Stimulated activated CD4-positive, alpha-beta T cell treated with anti-CD3 and anti-CD28 coated beads, Interleukin-12 subunit alpha, Interleukin-12 subunit beta, amount 100 ng/mL, for 4 hours (primary cell): ENCODE measurements at regions not wholly inside any gene's neighbourhood (a gene's known extent, or its start where the extent isn't known, plus 50 kb on each side); places are given as distances from the start of the nearest gene placed in this dataset.
"Not testable (repeated sequence)": the region's sequence is repeated elsewhere in the genome, so short reads cannot be mapped to it uniquely, and the experiment has no call there.

ENCODE experiments used
- DNase-seq: peaks from one replicate; pipeline ENCODE4 v3.0.0-alpha.2; 2020

DNA sequence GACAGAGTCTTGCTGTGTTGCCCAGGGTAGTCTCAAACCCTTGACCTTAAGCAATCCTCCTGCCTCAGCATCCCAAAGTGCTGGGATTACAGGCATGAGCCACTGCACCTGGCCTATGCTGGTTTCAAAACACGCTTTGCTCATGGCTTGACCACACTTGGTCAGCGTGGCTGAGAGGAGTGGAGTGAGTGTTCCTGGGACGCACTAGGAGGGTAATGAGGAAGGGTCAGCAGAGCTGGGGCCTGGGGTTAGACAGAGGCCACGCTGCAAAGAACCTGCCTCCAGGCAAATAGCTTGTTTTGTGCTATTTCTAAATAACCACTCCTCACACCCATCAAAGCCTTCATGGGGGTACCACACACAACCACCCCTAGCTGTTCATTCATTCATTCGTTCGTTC lies 77.9 kb upstream of the TOX2 start:
- no peak for DNase-seq

DNA sequence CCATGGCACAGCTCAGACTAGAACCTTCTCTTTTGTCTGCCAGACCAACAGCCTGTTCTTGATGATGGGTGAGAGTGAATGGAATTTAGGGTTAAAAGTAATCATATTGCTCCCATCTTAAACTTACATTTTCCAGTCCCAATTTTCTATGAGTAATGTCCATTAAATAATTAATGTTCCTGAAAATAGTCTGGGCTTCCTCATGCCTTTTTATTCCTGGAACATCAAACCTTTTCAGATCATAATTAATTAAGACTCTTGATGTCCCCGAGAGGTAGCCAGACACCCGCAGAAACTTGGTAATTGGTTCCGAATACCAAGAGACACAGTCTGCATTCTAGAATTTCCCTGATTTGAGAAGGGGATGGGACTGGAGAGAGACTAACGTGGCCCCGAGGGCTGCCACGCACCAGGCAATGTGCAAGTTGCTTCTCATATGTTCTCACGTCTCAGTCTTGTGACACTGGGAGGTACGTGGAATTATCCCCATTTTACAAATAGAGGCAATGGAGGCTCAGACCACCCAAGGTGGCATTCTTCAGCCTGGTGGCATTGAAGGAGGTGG lies 78.6 kb upstream of the TOX2 start:
- no peak for DNase-seq

DNA sequence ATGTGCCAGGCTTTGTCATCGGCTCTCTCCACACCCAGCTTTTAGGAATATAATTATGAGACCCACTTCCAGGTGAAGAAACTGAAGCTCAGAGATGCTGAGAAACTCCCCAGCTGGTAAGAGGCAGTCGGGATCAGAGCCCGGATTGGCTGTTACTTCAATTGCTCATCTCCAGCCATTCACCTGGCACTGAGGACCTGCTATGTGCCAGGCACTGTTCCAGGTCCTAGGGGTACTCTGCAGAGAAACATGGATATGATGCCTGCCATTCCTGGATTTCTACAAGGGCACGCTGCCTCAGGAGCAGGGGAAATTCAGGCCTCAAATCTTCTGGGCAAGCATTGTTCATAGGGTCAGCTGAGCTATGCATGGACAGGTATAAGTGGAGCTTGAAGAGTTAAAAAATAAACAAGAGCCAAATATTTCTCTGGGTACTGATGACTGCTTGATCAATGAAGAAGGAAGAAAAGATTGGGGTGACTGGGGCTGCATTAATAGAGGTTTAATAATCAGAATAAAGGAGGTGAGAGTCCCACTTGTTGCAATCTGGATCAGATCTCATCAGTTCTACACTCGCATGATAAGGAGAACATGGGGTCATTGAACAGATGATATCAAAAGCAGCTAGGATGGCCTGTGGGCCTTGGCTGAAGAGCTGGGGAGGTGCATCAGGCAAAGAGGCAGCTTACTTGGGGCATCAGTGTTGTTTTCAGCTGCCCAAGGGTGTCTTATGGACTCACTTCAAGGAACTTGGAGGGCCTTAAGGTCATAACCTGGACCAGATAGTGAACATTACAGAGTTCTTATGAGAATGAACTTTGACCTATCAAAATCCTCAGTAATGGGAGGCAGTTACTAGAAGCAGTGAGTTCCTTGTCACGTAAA lies 80.9 kb upstream of the TOX2 start:
- DNase-seq = no peak

DNA sequence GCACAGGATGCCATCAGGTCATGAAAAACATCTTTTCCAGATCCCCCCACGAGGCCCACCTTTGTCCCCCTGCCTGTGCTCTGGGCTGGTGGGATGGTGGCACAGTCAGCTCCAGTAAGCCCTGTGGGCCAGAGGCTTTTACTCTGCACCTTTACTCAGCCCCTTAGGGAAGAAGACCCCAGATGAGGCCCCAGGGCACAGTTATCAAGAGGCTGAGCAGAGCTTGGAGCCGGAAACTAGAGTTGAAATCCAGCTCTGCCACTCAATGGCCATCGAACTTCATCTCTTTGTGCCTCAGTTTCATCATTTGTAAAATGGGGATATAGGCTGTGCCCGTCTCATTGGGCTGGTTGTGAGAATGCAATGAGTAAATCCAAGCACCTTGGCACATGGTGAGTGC lies 81.7 kb upstream of the TOX2 start:
- no peak for DNase-seq

DNA sequence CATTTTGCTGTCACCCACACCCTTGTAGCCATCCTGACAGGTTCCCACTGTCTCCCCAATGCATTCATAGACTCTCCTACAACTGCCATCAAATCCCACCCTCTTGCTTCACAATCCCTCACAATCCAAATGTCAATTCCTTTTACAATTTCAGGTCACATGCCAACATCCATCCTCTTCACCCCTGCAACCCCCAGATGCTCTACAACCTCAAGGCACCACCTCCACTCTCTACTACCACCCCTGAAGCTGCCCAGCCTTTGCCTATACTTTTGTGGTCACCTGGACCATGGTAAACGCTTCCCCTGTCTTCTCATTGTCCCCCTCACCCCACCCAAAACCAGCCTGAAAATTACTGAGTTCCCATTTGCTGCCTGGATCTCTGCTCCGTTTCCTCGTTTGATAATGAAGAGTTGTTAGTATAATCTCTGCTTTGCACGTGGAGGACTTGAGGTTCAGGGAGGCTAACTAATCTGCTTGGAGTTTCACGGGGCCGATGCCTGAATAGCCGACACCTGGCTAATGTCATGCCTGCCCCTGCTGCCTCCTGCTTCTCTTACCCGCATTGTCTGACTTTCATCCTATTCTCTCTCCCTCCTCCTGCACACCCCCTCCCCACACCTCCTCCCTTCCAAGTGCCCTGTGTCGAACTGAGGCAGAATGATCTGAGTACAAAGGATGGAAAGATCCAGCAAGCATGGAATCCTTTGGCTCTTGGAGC lies 82.4 kb upstream of the TOX2 start:
- no peak for DNase-seq

DNA sequence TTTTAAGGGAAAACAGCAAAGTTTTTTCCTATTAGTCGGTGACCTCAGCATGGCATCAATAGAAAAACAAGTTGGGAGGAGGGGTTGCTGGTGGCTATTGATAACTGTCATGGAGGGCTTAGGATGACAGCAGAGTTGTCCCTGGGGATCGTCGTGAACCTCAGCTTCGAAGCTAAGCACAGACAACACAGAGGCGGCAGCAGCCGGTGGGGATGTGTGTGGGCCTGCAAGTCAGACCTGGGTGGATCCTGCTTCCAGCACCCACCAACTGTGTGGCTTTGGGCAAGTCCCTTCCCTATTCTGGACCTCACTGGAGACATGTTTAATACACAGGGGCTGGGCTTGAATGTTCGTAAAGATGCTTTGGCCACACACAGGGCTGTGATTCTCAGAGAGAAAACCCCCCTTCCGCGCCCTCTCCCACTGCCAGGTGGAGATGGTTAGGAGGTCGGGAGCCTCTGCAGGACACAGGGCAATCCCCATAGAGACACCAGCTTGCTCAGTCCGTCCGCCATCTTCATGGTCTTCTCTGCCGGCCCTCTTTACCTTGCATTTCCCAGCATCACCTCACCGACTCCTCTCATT lies 83.1 kb upstream of the TOX2 start:
- DNase-seq = no peak

DNA sequence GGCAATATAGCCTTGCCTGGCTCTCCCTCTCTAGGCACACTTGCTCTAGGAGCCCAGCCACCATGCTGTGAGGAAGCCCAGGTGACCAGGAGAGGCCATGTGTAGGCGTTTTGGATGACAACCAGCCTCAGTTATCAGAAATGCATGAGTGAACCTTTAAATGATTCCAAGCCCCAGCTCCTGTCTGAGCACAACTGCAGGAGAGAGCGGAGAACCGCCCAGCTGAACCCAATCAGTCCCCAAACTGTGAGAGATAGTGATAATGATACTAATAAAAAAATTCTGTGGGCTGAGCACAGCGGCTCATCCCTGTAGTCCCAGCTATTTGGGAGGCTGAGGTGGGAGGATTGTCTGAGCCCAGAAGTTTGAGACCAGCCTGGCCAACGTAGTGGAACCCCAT lies 83.8 kb upstream of the TOX2 start:
- DNase-seq = no peak

DNA sequence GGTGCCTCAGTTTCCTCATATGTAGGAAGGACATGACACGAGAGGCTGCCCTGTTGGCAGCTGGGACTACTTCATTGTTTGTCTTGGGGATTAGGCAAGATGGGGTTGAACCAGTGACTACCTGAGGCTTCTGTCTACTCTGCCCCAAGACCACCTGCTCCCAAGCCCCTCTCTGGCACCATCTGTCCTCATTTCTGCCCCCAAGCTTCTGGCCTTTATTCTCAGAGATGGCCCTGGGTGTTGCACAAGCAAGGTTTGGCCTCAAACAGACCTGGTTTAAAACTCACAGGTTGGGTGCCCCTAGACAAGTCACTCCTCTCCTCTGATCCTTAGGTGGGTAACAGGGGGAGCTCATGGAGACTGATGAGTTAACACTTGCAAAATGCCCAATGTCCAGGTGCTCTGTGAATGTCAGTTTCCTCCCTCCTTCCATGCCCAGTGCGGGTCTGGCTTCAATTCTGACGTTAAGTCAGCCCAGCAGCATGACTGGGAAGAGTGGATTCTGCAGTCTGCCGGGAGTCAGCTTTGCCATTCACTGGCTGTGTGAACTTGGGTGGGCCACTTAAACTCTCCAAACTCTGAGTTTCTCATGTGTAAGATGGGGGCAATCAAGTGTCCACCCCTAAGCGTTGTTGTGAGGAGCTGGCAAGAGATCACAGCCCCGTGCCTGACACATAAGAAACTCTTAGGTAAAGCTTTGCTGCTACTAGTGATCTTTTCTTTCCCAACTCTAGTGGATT lies 84.5 kb upstream of the TOX2 start:
- no peak for DNase-seq

DNA sequence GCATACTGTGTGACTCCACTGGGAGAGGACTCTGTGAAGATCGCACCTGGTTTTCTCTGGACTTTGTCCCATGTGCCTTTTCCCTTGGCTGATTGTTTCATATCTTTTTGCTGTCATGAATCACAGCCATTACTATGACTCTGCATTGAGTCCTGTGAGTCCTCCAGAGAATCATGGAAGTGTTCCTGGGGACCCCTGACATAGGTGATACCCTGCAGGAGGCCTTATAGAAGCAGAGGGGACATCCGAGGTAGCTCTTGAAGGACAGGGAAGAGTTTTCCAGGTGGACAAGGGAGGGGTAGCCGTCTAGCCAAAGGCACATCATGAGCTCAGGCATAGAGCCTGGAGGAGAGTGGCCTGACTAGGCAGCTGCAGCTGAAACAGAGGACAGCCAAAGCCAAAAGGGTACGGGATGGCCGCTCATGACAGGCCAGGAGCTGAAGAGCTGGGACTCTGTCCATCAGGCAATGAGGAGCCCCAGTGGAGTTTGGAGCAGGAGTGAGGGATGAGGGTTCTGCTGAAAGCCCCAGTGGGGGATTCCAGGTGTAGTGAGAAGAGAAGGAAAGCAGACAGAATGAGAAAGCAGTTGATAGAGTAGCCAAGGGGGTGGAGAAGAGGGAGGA lies 86.6 kb upstream of the TOX2 start:
- DNase-seq = no peak

DNA sequence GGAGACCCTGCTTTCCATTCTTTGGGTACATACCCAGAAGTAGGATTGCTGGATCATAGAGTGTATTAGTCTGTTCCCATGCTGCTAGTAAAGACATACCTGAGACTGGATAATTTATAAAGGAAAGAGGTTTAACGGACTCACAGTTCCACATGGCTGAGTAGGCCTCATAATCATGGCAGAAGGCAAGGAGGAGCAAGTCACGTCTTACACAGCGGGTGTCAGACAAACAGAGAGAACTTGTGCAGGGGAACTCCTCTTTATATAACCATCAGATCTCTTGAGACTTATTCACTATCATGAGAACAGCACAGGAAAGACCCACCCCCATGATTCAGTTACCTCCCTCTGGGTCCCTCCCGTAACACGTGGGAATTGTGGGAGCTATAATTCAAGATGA lies 87.7 kb upstream of the TOX2 start:
- not testable (repeated sequence) for DNase-seq

DNA sequence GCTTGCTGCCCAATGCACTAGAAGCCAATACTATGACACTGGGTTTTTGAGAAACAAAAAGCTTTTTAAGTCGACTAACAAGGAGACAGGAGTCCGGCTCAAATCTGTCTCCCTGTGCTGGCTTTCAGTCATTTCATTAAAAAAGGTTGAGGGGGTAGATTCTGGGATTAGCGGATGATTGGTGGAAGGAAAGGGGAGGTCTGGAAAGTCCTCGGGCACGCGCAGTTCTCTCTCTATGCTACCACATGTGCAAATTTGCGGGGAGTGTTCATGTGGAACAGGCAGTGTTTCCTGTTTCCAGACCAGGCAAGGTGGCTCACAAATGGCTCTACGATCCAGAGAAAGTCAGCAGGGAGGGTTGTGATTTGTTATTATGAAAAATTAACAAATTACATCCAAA lies 89.1 kb upstream of the TOX2 start:
- no peak for DNase-seq

DNA sequence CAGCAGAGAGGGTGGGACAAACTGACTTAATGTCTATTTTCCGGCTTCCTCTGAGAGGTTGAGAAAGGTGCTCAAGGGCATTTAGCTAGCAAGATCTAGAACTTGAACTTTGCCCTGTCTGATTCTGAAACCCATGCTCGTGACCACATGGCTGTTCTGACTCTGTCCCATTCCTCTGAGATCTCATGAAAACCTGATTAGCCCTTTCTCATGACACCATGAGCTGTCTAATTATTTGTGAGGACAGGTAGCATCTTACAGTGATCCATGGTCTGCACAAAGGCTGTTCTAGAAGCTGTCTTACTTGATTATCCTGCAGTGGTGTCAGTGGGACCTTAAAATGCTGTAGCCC lies 89.6 kb upstream of the TOX2 start:
- DNase-seq = no peak

DNA sequence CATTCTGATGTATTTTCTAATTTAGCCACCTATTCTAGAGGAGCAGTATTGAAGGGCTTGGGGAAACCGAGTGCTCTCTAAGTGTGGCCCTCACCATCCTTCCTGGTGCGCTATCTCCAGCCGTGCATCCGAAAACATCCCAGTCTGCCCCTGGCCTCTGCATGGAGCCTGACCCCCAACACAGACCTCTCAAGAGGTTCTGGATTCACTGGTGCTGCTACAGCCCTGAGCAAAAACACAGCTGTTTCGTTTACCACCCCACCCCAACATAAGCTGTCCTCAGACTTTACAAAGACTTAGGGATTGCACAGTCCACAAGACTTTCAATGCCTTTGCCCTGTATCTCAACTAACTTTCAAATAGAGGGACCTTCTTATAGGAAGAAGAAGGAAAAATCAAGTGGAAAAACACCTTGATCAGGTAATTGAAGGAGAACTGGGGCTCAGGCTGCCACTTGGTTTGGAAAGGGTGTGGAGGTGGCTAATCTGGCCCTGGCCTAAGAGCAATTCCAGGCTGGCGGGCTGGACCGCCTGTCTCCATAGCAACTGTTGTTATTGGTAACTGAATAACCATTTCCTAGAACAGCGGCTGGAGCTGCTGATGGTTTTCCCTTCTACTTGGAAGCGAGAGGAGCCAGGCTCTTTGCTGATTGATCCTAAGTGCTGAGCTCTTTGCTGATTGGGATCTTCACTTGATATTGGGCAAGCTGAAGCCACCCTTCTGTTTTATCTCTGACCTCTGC lies 90.2 kb upstream of the TOX2 start:
- DNase-seq = no peak

DNA sequence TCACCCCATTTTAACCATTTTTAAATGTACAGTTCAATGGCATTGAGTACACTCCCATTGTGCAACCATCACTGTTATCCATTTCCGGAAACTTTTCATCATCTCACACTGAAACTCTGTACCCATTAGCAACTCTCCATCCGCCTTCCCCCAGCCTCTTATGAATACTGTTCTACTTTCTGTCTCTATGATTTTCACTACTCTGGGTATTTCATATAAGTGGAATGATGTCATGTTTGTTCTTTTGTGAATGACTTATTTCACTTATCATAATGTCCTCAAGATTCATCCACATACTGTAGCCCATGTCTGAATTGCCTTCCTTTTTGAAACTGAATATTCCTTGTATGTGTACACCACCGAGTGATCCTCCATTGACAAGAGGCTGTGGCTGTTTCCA lies 92.9 kb upstream of the TOX2 start:
- no peak for DNase-seq

DNA sequence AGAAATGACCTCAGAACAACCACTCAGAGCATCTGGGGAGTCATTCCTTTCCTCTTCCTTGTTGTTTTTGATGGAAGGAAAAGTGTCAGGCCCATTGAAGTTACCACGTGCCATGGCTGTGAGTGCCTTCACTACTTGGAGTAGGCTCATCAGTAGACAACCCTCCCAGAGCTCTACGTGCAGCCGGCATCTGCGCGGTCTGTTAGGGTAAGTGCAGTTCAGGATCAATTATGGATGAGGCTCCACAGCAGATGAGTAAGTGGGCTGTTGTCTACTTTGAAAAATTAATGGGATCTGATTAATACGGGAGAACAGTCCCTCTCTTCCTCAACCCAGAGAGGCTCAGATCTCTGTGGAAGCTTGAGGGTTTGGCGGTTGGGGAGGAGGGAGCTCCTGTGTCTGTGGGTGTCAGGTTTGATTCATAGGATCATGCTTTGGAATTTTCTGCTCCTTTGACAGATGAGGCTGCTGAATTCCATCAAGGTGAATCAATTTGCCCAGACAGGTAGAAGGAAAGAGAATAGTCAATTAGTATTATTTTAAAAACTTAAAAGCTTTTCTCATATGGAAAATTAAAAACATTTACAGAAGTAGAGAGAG lies 93.8 kb upstream of the TOX2 start:
- no peak for DNase-seq

DNA sequence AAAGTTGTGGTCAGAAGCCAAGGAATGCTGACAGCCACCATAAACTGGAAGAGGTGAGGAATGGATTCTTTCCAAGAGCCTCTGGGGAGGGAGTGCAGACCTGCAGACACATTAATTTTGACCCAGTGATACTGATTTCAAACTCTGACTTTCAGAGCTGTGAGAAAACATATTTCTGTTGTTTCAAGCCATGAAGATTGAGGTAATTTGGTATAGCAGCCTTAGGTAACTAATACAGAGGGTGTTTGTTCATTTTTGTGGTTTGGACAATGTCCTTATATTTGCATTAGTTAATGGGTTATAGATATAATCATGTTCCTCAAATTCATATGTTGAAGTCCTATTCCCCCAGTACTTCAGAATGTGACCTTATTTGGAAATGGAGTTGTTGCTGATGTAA lies 85.4 kb upstream of the GTSF1L start:
- no peak for DNase-seq

DNA sequence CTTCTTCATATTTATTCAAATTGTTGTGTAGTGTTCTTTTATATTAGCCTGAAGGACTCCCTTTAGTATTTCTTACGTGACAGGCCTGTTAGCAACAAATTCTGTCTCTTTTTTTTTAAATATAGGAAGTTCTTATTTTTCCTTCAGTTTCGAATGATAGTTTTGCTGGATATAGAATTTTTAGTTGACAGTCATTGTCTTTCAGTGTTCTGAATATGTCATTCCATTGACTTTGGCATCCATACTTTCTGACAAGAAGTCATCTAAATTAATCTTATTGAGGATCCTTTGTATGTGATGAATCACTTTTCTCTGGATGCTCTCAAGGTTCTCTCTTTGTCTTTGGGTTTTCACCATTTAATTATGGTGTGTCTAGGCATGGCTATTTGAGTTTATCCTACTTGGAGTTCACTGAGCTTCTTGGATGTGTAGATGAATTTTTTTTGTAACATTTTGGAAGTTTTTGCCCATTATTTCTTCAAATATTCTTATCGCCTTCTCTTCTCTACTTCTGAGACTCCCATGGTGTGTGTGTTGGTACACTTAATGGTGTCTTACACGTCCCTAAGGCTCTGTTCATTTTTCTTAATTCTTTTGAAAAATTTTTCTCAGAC lies 82.5 kb upstream of the GTSF1L start:
- no peak for DNase-seq

DNA sequence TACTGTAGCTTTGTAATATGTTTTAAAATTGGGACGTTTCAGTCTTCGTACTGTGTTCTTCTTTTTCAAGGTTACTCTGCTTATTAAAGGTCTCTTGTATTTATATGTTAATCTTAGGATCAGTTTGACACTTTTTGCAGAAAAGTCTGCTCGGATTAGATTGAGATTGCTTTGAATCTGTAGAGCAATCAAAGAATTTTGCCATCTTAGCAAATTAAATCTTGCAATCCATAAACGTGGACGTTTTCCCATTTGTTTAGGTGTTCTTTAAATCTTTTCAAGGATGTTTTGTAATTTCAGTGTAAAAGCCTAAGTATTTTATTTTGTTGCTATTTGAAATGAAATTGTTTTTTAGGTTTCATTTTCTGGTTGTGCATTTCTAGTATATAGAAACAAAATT lies 78.0 kb upstream of the GTSF1L start:
- no peak for DNase-seq

DNA sequence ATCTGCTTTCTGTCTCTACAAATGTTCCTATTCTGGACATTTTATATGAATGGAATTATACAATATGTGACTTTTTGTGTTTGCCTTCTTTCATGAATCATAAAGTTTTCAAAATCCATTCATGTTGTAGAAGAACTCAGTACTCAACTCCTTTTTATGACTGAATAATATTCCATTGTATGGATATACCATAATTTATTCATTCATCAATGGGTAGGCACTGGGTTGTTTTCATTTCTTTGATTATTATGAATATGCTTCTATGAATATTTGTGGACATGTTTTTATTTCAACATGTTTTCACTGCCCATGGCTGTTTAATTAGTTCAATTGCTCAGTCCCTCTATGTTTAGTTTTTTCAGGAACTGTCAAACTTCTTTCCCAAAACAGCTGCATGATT lies 76.5 kb upstream of the GTSF1L start:
- no peak for DNase-seq

DNA sequence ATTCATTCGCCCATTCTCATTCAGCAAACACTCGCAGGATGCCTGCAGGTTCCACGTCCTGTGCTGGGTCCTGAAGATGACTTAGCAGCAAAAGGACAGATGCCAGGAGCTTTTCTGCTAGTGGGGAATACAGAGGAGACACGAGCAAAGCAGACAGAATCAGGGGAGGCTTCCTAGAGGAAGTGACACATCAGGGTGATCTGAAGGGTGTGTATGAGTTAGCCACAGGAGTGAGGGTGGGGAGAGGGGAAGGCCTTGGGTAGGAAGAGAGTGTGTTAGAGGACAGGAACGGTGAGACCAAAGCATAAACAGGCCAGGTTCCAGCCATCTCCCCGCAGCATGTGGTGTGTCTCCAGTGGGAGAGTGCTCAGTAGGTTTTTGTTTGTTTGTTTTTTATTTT lies 73.4 kb upstream of the GTSF1L start:
- no peak for DNase-seq

DNA sequence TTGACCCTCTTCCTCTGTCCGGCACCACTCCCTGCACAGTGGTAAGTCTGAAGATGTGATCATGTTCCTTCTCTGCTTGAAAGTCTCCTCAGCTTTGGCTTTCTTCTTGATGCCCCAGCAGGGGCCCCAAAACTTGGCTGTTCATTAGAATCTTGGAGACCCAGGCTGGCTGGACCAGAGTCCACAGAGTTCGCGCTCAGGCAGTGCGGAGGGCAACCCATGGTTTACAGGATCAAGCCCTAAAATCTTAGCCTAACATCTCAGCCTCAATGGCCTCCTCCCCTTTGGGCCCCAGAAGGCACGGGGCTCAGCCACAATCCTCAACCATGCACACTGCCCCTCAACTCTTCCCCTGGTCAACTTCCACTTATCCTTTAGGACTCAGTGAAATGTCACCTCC lies 72.9 kb upstream of the GTSF1L start:
- DNase-seq = no peak
